GM10248 (cell line): ENCODE measurements at regions not wholly inside any gene's neighbourhood (a gene's known extent, or its start where the extent isn't known, plus 50 kb on each side); places are given as distances from the start of the nearest gene placed in this dataset.
"Not testable (repeated sequence)": the region's sequence is repeated elsewhere in the genome, so short reads cannot be mapped to it uniquely, and the experiment has no call there.

Experiments used
- CTCF ChIA-PET: fragments of 300-600 bp; sonication (Branson Sonifier 250); formaldehyde crosslinking; extraction: SDS; loops from one replicate; lab custom pipeline; 2021; ENCODE audit warnings: antibody characterized with exemption; lab: Yijun Ruan, JAX
- POLR2A ChIA-PET: fragments of 350-650 bp; sonication (Branson Sonifier 250); formaldehyde crosslinking; extraction: SDS; loops from one replicate; lab custom pipeline; 2020; ENCODE audit warnings: antibody characterized with exemption; lab: Yijun Ruan, JAX
- DNase-seq: peaks from one replicate; pipeline ENCODE4 v3.0.0; 2012; ENCODE audit errors: extremely low spot score
- CTCF ChIP-seq: IDR thresholded peaks from 2 replicates; pipeline ENCODE4 v1.5.1; 2012; ENCODE audit warnings: mild to moderate bottlenecking, low read depth; ENCODE audit errors: extremely low read depth, missing control alignments, control extremely low read depth

- ChIA-PET POLR2A (no interaction called here), CTCF (interaction anchor here (0.8 to 1.4 kb wide), 2 partner anchors 13 to 580 kb away, joined by 3 read pairs; no protein-coding TSS in a partner anchor)
- DNase-seq = no peak
- TF ChIP-seq CTCF = peak; percentile 42
Measured at GRCh38 chr10:6838118-6838517, 258.0 kb upstream of the PRKCQ start.

GRCh38 chr10:6833458-6834011, 253.5 kb upstream of the PRKCQ start:
- POLR2A ChIA-PET = no interaction called here

GRCh38 chr10:6830981-6831380, 250.9 kb upstream of the PRKCQ start:
- POLR2A ChIA-PET, CTCF ChIA-PET, DNase-seq: not testable (repeated sequence)

More at GRCh38 chr10:6833458-6834011, 253.5 kb upstream of the PRKCQ start:
- DNase-seq = no peak
- TF ChIP-seq CTCF = no peak
- CTCF ChIA-PET = no interaction called here

- CTCF ChIA-PET, DNase-seq, POLR2A ChIA-PET: not testable (repeated sequence)
Measured at GRCh38 chr10:6824793-6825192, 244.7 kb upstream of the PRKCQ start.

GRCh38 chr10:6823770-6824169, 243.7 kb upstream of the PRKCQ start:
- POLR2A ChIA-PET = no interaction called here
- no peak for TF ChIP-seq CTCF
- DNase-seq = no peak
- CTCF ChIA-PET = no interaction called here

- TF ChIP-seq CTCF = no peak
- POLR2A ChIA-PET = no interaction called here
- DNase-seq = no peak
- CTCF ChIA-PET = no interaction called here
Measured at GRCh38 chr10:6819301-6819700, 239.2 kb upstream of the PRKCQ start.

GRCh38 chr10:6817770-6818169, 237.7 kb upstream of the PRKCQ start:
- POLR2A ChIA-PET = no interaction called here
- TF ChIP-seq CTCF = no peak
- CTCF ChIA-PET = no interaction called here
- no peak for DNase-seq

- ChIA-PET CTCF (no interaction called here), POLR2A (no interaction called here)
- no peak for TF ChIP-seq CTCF
- DNase-seq = no peak
Measured at GRCh38 chr10:6815346-6815745, 235.3 kb upstream of the PRKCQ start.
